KBM-7 (cell line): ENCODE measurements at regions not wholly inside any gene's neighbourhood (a gene's known extent, or its start where the extent isn't known, plus 50 kb on each side); places are given as distances from the start of the nearest gene placed in this dataset.
A peak's percentile ranks its signal among the peaks of the same experiment; 100 is the strongest.

ENCODE experiments used
- DNase-seq: peaks from one replicate; pipeline ENCODE4 v3.0.0-alpha.2; 2015
- in situ Hi-C: fragments of 300-500 bp; cut with MboI; formaldehyde crosslinking; loops from 2 replicates; pipeline ENCODE4 v1.14.3; 2020; ENCODE audit warnings: low sequenced_read_pairs, low pct_unique_long_range_greater_than_20kb, mixed read lengths

DNA sequence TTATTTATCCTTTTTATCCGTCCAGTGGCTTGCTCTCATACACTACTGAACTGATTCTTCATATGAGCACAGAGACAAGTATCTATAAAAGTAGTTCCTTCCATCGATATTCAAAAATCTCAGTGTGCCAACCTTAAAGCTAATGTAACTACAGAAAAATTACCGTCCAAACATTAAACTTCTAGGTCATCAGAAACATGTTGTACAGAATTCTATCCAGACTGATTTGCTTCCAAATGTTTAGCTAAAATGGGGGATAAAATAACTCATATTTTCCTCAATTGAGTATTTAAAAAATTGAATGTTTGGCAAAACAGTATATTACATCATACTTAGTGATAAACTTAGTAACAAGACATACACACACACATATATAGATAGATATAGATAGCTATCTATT lies 584.7 kb upstream of the SEMA3D start:
- in situ Hi-C loops, result no loop called here

DNA sequence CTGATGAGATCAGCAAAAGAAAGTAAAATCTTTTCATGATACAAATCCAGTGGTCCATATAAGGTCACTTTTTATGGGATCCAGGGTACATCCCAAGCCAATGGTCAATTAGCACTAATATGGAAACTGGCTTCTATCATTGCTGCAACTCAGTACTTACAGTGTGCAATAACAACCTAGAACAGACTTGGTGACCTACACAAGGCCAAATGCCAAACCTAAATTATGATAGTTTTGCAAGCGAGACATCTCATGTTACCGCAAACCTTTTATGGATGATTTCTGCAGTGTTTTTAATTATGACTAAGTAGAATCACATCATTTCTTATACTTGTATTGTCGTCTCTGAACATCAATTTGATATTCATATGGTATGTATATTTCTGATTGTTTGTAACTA lies 583.5 kb upstream of the SEMA3D start:
- no peak for DNase-seq
- in situ Hi-C loops, result no loop called here

More for the DNA sequence above, 584.7 kb upstream of the SEMA3D start:
- DNase-seq, result no peak

DNA sequence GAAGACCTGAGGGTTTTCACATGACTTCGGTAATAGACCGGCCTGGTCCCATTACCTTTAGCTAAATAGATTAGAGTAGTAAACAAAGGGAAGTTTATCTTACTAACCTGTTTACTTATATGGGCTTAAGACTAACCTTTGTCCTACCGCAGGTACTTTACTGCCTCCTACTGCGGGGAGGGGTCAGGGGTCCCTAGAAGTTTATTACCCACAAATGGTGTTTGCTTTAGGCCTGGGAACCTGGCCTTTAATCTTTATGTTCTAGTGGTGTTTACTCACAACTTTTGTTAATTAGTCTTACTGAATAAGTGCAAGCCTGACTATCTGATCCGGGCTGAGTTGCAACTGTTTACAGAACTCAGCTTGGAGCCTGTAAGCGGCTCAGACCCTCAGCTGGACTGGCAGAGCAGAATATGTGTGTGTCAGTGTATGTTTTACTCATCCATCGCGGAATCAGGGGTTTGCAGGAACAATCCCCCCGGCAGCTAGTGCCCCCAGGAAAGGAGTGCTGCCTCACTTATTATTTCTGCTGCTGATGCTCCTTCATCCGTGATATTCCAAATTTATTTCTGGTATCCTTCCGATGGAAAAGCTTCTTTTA lies 578.9 kb upstream of the SEMA3D start:
- in situ Hi-C loops, result no loop called here
- DNase-seq, result no peak

DNA sequence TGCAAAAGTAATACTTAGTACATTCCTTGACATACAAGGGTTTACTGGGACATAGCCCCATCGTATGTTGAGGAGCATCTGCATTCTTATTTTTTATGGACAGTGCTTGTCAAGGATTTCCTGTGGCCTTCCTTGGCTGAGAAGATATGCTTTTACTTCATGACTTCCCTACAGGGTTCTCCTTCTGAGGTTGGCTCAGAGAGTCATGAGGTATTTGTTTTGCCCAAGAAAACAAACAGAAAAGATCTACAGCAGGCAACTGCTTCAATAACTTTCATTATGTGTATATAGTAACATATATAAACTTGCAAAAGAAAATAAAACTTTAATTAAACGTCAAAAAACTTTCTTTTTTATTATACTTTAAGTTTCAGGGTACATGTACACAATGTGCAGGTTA lies 577.2 kb upstream of the SEMA3D start:
- in situ Hi-C loops, result no loop called here
- DNase-seq, result no peak

DNA sequence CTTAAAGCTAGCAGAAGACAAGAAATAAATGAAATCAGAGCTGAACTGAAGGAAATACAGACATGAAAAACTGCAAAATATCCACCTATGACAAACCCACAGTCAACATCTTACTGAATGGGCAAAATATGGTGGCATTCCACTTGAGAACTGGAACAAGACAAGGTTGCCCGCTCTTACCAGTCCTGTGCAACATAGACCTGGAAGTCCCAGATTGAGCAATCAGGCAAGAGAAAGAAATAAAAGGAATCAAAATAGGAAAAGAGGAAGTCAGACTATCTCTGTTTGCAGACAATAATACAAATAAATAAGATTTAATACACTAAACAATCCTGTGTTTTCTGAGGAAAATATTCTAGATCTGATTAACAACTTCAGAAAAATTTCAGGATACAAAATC lies 570.5 kb upstream of the SEMA3D start:
- no peak for DNase-seq

DNA sequence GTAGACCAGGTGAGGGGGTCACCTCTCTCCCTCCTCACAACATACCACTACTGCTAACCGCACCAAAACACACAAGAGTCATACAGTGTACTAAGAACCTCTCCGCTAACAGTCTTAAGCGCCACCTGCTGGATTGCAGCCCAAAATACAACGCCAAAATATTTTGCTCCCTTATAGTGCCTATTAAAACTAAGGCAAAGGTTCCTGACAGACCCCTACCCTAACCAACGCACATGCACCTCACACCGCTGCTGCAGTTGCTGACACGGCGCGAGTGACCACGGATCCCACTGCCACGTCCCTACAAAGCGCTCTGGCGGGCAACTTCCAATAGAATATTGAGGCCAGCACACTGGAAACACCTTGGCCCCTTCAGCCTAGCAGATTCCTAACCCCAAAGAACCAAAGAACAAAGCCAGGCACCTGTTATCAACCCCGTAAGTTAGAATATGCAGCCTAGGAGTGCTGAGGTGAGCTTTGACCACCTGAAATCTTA lies 563.6 kb upstream of the SEMA3D start:
- DNase-seq, result peak; percentile 76
- in situ Hi-C loops, result no loop called here

More for the DNA sequence above, 570.5 kb upstream of the SEMA3D start:
- in situ Hi-C loops, result no loop called here

DNA sequence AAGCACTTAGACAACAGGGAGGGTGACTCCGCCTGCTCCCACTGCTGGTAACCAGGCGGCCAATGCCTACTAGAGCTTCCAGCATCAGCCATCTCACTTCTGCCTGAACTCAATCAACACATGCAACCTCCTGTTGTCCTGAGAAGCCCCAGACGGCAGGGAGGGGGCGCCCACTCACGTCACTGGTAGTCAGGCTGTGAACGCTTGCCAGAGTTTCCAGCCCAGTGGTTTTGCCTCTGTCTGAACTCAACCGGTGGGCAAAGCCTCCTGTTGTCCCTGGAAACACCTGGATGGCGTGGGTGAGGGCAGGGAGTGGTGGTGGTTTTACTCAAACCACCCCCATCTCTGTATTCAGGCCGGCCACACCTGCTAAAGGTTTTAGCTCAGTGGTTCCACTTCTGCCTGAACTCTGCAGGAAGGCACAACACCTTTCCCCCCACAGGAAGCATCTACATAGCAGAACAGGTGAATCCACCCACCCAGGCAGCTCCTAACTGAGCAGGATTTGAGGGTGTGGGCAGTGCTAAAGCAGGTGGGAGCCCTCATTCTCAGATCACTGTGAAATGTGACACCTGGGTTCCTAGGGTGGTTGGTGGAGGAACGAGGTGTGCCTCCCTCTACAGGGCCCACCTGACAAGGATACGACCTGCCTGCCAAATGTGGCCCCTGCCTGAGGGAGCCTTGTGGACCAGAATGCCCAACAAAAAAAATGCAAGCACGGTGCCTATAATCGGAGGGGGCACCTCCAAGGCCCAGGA lies 563.0 kb upstream of the SEMA3D start:
- peak; percentile 9 for DNase-seq
- in situ Hi-C loops, result no loop called here

DNA sequence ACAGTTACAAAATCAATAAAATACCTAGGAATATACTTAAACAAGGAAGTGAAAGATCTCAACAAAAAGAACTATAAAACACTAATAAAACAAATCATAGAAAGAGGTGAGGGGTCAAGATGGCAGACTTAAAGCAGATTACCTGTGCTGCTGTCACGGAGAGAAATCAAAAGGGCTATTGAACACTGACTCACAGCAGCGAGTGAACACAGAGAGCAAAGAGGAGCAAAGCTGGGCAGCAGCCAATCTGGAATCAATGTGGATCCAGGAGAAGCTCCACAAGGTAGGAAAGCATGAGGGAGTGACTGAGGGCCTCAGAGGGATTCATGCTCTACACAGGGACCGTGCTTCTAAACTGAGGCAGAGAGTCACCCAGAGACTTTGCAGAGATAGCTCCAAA lies 562.0 kb upstream of the SEMA3D start:
- in situ Hi-C loops, result no loop called here

DNA sequence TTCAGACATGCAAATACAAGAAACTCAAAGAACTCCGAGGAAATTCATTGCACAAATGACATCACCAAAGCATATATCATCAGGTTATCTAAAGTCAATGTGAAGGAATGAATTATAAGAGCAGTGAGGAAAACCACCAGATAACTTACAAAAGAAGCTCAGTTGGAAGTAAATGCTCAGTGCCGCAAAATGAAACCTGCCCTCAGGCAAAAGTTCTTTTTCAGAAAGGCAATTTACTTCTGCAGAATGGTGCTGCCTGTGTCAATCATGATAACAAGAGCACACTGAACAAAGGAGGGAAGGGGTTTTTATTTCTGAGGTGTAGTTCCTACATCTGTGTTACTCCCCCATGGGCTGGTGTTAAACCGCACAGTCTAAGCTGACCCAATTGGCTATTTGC lies 550.6 kb upstream of the SEMA3D start:
- in situ Hi-C loops, result no loop called here
- no peak for DNase-seq

More for the DNA sequence above, 562.0 kb upstream of the SEMA3D start:
- DNase-seq, result no peak

DNA sequence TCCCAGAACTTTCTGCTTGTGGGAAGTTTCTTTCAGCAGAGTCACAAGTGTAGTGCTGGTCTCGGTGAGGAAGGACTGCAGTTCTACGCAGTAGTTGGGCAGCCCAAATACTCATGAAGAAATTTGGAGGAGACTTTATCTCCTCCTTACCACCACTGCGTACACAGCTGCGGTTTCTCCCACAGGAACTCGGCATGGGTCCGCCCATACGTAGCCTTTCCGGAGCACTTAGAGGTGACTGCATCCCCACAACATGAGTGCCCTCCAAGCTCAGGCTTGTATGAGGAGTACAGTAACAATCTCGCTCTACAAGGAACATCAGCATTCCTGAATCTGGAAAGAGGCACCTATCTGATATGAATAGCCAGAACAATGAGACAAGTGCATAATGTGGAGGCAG lies 549.2 kb upstream of the SEMA3D start:
- DNase-seq, result no peak
- in situ Hi-C loops, result no loop called here

DNA sequence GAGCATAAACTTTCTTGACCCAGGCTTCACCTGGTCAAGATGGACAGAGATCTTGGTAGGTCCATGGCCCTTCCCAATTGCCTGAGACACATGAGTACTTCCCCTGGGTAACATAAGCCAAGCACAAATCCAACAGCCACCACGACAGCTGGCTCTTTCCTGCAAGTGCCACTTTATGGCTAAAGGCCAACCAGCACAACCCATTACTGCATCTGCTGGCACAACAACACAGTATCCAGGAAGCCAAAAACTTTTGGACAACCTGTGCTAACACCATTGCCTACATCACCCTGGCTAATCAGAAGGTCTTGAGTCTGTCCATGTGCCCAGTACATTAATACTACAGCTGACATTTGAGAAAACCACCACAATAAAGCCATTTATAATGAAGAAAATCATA lies 548.0 kb upstream of the SEMA3D start:
- DNase-seq, result no peak
- in situ Hi-C loops, result no loop called here

DNA sequence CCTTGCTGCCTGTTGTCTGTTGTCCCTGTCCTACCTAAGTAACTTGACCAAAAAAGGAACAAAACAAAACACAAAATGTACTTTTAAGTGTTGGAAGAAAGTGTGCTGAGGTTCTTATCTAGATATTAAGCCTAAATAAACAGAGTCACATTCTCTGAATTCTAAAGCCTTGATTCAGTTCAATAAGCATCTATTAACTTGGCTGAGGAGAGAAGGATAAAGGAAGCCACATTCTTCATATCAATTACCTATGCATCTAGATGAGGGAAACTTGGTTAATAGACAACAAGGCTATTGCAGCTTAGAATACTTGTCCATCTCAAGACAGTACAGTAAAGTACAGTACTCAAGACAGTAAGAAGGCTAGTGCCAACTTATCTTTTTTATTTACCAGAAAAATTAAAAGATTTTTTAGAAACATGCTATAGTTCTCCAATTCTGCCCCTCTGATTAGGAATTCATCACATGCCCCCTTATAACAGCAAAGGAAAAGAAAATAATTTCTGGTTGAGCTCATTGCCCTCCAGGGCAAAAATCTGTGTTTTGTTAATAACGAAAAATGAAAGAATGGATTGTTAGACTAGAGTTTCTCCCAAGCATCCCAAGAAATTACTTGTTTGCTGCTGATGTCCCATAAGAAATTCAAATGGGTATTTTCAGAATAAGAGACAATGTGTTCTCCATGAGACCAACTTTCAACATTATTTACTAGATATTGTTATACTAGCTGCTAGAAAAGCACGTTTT lies 546.5 kb upstream of the SEMA3D start:
- DNase-seq, result no peak
- in situ Hi-C loops, result no loop called here

DNA sequence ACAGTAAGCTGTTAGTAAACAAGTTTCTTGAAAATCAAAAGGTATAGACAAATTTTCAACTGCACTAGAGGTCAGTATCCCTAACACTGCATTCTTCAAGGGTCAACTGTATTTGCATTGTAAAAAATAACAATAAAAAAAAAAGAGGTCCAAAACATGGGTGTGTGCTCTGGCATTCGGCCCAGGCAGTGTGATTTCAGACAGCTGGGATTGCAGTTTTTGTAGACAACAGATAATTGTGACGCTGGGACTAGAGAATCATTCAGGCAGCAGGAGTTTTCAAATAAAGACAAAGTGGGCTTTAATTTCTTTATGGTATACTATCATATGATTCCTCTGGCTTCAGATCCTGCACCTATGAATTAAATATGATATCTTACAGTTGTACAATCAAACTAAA lies 543.2 kb upstream of the SEMA3D start:
- in situ Hi-C loops, result no loop called here
- no peak for DNase-seq

DNA sequence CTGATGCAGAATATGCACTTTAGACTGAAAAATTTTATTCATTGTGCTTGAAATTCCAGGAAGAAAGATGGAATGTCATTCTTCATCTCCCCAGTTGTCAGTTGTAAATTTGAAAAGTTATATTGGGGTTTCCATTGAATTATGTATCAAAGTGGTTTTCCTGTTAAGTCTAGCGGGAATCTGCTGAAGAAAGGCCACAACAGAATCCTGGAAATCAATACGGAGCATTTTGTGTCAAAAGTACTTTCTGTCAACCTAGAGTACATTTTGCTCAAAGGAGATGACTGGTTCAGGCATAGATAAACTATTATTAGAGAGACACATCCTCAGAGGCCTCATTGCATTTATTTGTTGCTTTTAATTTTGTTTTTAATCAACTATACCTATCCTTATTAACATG lies 538.2 kb upstream of the SEMA3D start:
- DNase-seq, result no peak
- in situ Hi-C loops, result no loop called here

DNA sequence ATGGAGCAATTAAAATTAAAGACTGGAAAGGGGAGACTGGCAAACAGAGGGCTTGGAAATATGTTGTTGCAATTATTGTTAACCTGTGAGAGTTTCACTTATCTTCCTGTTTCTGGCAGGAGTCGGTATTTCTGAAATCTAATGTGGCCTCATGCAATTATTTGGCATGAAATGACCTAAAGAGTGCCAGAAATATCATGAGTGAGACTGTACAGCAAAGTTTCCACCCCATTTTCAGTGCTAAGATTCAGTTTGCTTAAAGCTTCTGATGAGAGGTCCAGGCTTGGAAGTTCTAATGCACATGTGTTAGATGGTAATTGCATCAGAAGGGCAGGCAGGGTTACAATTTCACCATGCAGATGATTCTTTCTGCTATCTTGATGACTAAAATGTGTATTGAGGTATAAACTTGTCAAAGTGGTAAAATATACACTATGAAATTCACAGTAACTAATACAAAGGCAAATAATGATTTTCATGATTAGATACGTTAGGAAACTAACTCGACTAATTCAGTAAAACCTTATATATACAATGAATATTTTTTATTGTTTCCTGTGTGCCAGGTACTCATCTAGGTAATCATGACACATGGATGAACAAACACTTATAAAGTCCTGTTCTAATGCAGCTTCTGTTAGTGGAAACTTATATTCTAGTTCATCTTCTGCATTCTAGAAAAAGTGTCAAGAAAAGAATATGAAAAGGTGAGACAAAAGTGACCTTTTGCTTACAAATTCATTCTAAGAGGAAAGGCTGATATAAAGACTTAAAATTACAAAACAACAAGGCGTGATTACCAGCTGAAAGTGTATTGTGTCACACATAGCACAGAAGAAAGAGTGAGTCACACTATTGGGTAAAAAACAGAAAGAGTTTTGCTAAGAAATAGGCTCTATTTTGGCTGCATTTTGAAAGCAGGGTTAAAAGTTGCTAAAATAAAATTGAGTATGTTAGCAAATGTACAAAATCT lies 533.4 kb upstream of the SEMA3D start:
- in situ Hi-C loops, result no loop called here
- peak; percentile 15 for DNase-seq

DNA sequence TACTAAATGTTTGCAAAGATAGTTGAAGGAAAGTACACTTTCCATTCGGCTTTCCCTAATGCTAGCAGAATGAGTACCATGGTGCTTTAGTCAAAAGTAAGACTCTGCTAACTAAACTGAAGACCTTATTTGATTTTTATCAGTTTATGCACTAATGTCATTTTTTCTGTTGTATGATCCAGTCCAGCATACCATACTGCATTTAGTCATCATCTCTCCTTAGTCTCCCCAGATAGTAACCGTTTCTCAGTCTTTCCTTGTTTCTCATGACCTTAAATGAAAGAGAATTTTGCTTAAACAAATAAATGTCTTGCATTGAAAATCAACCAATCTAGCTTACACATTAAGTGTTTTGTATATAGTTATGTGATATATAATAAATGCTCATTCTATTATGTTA lies 529.5 kb upstream of the SEMA3D start:
- in situ Hi-C loops, result no loop called here
- no peak for DNase-seq

DNA sequence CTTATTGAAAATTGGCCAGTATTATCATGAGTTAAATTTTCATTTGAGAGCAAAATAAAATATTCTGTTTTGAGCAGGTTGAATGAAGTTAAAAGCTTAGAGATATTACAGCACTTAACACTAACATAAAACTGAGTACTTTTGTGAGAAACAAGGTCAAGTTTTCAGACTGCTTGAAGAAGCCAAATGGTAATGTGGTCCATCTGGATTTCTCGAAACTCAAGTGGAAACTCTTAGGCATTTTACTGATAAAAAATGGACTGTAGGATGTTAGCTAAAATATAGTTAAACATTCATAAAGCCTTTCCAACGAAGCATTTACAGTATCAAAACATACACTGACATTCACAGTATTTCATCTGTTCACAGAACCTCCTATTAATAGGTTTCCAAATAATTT lies 528.1 kb upstream of the SEMA3D start:
- DNase-seq, result no peak

DNA sequence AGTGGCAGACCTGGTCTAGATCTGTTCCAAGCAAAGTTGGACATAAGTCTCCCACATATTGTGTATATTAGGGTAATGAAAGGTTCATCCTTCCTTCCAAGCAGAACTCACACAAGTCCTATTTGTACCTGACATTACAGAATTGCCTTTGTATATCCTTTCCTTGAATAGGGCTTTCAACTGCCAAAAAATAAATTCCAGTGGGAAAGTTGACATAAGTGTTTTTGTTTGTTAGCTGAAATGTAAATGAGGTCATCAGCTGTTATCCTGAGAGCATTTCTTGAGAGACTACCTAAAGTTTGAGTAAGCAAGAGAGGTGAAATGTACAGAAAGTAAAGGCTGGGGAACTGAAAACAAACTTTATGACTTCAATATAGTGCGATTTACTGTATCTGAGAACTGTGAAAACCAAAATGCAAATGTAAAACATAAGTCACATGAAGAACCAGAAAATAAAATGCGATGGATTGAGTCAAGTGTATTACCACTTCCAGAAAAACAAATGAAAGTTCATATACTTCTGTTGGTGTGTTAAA lies 527.3 kb upstream of the SEMA3D start:
- no peak for DNase-seq
- in situ Hi-C loops, result no loop called here

More for the DNA sequence above, 528.1 kb upstream of the SEMA3D start:
- in situ Hi-C loops, result no loop called here

DNA sequence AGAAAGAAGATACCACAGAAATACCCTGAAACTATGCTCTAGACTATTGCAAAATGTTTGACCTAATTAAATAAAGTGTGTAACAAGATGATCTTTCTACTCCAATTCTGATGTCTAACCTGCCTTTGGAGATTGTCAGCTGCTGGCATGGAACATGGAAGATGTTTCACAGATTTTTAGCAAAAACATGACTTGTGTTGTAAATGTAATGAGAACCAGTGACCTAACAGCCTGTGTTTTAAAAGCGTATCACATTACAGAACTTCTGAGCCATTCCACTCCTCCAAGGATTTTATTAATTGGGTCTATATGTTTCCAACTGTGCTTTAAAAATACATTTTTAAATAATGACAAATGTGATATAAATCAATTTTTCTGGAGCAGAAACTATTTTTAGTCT lies 526.3 kb upstream of the SEMA3D start:
- in situ Hi-C loops, result no loop called here
- no peak for DNase-seq
